ENCODE measurements at regions not wholly inside any gene's neighbourhood (a gene's known extent, or its start where the extent isn't known, plus 50 kb on each side); places are given as distances from the start of the nearest gene placed in this dataset.

- TF ChIP-seq CTCF (IDR thresholded peaks at IDR 0.05) (no peak), POLR2A (IDR thresholded peaks at IDR 0.05) (no peak)
Measured at GRCh38 chr5:5613261-5613990, 190.9 kb downstream of the ICE1 start.

Data from adrenal gland (tissue), 5 donors.